GM12878 (cell line): ENCODE measurements at regions not wholly inside any gene's neighbourhood (a gene's known extent, or its start where the extent isn't known, plus 50 kb on each side); places are given as distances from the start of the nearest gene placed in this dataset.
"Not testable (repeated sequence)": the region's sequence is repeated elsewhere in the genome, so short reads cannot be mapped to it uniquely, and the experiment has no call there.

Experiments
- CEBPB ChIP-seq, 2 experiments: fragments of 150-350 bp in 1 of 2; IDR thresholded peaks; 2 replicates each; pipeline ENCODE4 v1.6.1; 2012 to 2014; ENCODE audit warnings: low read depth in 2 of 2, low read length in 2 of 2, borderline replicate concordance in 1 of 2, inconsistent platforms in 1 of 2
- JUND ChIP-seq: IDR thresholded peaks from 2 replicates; pipeline ENCODE4 v1.6.1; 2012; ENCODE audit warnings: low read depth, mild to moderate bottlenecking, low read length, improper control_type of control experiment, moderate library complexity
- NR2C2 ChIP-seq: IDR thresholded peaks from 2 replicates; pipeline ENCODE4 v1.6.1; 2011; ENCODE audit warnings: borderline replicate concordance, low read depth; ENCODE audit not compliant: control insufficient read depth, insufficient read length
- SIN3A ChIP-seq: IDR thresholded peaks from 2 replicates; pipeline ENCODE4 v1.6.1; 2012; ENCODE audit warnings: low read depth, low read length, improper control_type of control experiment
- TF ChIP-seq, protein P1 (sequence below), 3 experiments: IDR thresholded peaks in 2 of 3; conservative IDR thresholded peaks in 1 of 3; 2 replicates each; pipeline ENCODE4 v1.5.1; 2011; ENCODE audit warnings: low read depth in 3 of 3, low read length in 3 of 3, mild to moderate bottlenecking in 3 of 3, control low read depth in 2 of 3, moderate library complexity in 2 of 3, inconsistent platforms in 1 of 3, mixed read lengths in 1 of 3; ENCODE audit not compliant: control insufficient read depth in 2 of 3, insufficient read depth in 1 of 3; ENCODE audit errors: extremely low read depth in 1 of 3
- TF ChIP-seq, protein P2 (sequence below): IDR thresholded peaks from 2 replicates; pipeline ENCODE4 v1.6.1; 2011; ENCODE audit warnings: borderline replicate concordance, low read depth, mild to moderate bottlenecking, moderate library complexity, low read length; ENCODE audit not compliant: insufficient read depth, poor library complexity, severe bottlenecking

DNA sequence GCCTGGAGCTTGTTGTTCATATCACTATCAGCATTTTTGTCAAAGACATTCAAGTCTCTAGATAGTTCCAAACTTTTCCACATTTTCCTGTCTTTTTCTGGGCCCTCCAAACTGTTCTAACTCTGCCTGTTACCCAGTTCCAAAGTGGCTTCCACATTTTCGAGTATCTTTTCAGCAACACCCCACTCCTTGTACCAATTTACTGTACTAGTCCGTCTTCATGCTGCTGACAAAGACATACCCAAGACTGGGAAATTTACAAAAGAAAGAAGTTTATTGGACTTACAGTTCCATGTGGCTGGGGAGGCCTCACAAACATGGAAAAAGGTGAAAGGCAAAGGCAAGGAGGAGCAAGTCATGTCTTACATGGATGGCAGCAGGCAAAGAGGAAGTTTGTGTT is 575.2 kb upstream of the ACVR2A start:
- not testable (repeated sequence) for TF ChIP-seq SIN3A; JUND; CEBPB (IDR thresholded peaks at IDR 0.05; ENCODE audit: borderline replicate concordance in 1 of 2, low read depth in 2 of 2, low read length in 2 of 2); NR2C2
- TF ChIP-seq, protein P1, sequence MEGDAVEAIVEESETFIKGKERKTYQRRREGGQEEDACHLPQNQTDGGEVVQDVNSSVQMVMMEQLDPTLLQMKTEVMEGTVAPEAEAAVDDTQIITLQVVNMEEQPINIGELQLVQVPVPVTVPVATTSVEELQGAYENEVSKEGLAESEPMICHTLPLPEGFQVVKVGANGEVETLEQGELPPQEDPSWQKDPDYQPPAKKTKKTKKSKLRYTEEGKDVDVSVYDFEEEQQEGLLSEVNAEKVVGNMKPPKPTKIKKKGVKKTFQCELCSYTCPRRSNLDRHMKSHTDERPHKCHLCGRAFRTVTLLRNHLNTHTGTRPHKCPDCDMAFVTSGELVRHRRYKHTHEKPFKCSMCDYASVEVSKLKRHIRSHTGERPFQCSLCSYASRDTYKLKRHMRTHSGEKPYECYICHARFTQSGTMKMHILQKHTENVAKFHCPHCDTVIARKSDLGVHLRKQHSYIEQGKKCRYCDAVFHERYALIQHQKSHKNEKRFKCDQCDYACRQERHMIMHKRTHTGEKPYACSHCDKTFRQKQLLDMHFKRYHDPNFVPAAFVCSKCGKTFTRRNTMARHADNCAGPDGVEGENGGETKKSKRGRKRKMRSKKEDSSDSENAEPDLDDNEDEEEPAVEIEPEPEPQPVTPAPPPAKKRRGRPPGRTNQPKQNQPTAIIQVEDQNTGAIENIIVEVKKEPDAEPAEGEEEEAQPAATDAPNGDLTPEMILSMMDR (IDR thresholded peaks at IDR 0.05 in 2 of 3, conservative IDR thresholded peaks at IDR 0.05 in 1 of 3; ENCODE audit: control insufficient read depth in 2 of 3, extremely low read depth in 1 of 3, insufficient read depth in 1 of 3, low read depth in 3 of 3, low read length in 3 of 3): not testable (repeated sequence)
- TF ChIP-seq, protein P2, sequence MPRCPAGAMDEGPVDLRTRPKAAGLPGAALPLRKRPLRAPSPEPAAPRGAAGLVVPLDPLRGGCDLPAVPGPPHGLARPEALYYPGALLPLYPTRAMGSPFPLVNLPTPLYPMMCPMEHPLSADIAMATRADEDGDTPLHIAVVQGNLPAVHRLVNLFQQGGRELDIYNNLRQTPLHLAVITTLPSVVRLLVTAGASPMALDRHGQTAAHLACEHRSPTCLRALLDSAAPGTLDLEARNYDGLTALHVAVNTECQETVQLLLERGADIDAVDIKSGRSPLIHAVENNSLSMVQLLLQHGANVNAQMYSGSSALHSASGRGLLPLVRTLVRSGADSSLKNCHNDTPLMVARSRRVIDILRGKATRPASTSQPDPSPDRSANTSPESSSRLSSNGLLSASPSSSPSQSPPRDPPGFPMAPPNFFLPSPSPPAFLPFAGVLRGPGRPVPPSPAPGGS: not testable (repeated sequence)
